ENCODE measurements at regions not wholly inside any gene's neighbourhood (a gene's known extent, or its start where the extent isn't known, plus 50 kb on each side); places are given as distances from the start of the nearest gene placed in this dataset.

DNA sequence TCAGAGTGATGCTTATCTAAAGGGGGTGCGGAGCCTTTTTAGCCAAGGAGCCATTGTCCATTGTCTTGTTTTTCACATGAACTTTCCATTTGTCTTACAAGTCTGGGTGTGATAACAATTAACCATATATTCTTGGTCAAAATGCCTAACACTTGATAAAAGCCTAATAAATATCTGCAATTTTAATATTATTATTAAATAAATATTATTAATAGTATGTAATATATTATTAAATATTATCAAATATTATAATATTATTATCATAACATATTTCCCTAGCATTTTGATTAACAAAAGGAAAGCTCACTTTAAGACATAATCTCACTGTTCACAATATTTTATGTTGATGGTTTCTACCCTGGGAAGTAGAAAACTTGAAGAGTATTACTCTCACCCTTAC is 1143.6 kb upstream of the GYPC start:
- TF ChIP-seq, protein P1, sequence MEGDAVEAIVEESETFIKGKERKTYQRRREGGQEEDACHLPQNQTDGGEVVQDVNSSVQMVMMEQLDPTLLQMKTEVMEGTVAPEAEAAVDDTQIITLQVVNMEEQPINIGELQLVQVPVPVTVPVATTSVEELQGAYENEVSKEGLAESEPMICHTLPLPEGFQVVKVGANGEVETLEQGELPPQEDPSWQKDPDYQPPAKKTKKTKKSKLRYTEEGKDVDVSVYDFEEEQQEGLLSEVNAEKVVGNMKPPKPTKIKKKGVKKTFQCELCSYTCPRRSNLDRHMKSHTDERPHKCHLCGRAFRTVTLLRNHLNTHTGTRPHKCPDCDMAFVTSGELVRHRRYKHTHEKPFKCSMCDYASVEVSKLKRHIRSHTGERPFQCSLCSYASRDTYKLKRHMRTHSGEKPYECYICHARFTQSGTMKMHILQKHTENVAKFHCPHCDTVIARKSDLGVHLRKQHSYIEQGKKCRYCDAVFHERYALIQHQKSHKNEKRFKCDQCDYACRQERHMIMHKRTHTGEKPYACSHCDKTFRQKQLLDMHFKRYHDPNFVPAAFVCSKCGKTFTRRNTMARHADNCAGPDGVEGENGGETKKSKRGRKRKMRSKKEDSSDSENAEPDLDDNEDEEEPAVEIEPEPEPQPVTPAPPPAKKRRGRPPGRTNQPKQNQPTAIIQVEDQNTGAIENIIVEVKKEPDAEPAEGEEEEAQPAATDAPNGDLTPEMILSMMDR (IDR thresholded peaks at IDR 0.05; ENCODE audit: insufficient read depth, low read depth, low read length) = no peak
- H3K4me3 ChIP-seq (ENCODE audit: low read depth, low read length) = no peak overlapping the region
- DNase-seq (ENCODE audit: low read depth) = no peak

DNA sequence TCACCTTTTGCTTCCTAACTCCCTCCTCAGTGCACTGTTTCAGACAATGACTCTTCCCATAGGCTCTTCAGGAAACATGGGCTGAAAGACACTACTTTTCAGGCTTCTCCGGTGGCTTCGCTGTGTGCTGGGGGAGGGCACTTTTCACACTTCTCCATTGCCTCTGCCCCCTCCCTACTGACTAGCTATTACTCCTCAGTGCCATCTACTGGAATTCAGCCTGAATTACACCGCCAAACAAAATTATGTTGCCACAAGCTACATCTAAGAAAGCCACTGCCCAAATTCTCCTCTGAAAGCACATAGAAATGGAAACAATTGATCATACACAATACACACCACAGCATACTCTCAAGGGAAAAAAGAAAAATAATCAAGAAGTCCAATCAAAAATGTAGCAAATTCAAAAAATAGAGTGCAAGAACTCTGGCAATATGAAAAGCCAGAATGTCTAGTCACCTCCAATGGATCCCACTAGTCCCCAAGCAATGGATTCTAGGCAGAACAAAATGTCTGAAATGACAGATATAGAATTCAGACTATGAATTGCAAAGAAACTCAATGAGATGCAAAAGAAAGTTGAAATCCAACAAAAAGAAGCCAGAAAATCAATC is 1139.4 kb upstream of the GYPC start:
- DNase-seq (ENCODE audit: low read depth) = peak; percentile 1
- H3K4me3 ChIP-seq (ENCODE audit: low read depth, low read length) = no peak overlapping the region
- TF ChIP-seq, protein P1 (IDR thresholded peaks at IDR 0.05; ENCODE audit: insufficient read depth, low read depth, low read length) = peak; percentile 36

DNA sequence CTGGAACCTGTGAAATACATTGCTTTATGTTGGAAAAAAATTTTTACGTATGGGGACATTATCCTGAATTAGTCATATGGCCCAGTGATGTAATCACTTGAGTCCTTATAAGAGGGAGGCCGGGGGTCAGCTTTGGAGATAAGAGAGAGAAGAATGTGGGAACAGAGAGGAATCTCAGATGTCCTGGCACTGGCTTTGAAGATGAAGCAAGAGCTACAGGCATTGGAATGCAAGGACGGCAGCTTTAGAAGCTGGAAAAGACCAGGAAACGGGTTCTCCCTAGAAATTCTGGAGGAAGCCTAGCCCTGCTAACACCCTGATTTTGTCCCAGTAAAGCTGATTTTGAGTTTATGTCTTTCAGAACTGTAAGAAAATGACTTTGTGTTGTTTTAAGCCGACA is 1129.9 kb upstream of the GYPC start:
- no peak for DNase-seq (ENCODE audit: low read depth)
- TF ChIP-seq, protein P1 (IDR thresholded peaks at IDR 0.05; ENCODE audit: insufficient read depth, low read depth, low read length) = no peak

DNA sequence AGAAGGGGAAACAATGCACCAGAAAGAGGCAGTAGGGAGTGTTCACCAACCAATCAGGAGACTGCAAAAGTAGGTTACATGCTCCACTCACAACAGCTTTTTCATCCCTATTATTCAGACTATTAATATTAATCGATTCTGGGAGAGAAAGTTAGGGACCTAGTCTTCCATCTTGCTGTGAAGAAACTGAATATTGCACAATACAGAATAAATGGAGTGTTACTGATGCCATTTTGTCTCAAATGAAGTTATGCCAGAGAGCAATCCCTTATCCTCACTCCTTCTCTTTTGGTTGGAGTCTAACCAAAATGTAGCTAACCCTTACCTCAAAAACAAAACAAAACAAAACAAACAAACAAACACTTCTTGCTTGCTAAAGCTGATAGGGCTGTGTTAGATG is 1120.9 kb upstream of the GYPC start:
- DNase-seq (ENCODE audit: low read depth) = no peak
- TF ChIP-seq, protein P1 (IDR thresholded peaks at IDR 0.05; ENCODE audit: insufficient read depth, low read depth, low read length) = no peak
- no peak overlapping the region for H3K4me3 ChIP-seq (ENCODE audit: low read depth, low read length)

More for the DNA sequence above, 1129.9 kb upstream of the GYPC start:
- no peak overlapping the region for H3K4me3 ChIP-seq (ENCODE audit: low read depth, low read length)

DNA sequence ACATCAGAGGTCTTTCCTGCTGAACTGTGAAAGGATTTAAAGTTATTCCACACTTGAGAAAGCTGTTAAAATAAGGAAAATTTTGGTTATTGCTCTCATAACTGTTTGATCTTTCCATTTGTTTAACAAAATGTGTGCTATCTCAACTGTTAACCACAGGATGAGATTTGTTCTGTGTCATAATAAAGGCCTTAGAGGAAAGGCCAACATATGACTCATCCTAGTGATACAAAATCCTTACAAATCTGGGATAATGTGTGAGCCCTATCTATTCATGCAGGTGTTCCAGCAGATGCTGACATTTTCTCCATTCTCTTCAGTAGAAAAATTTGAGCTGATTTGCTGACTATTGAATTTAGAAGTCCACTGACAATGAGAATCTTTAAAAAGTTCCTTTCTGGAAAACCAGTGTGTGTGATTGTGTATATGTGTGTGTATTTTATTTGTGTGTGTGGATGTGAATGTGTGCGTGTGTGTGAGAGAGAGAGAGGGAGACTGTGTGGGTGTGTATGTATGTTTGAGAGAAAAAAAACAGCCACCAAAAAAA is 1111.9 kb upstream of the GYPC start:
- TF ChIP-seq, protein P1 (IDR thresholded peaks at IDR 0.05; ENCODE audit: insufficient read depth, low read depth, low read length) = no peak
- no peak for DNase-seq (ENCODE audit: low read depth)

DNA sequence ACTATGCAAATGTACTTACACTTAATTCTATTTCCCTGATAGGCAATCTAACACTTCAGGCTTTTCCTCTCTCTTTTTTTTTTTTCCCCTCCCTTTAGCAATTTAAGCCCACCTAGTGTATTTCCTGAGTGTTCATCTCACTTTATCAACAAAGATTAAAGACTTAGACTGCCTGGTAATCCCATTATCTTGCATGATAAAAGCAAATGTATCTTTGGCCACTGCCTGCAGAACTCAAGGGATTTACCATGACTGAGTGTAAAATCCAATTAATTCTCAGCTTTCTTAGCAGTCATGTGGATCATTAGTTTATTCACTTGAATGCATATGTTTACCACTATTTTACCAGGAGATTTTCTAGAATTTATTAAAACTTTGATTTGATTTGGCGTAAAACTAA is 1102.2 kb upstream of the GYPC start:
- no peak for DNase-seq (ENCODE audit: low read depth)
- H3K4me3 ChIP-seq (ENCODE audit: low read depth, low read length) = no peak overlapping the region
- TF ChIP-seq, protein P1 (IDR thresholded peaks at IDR 0.05; ENCODE audit: insufficient read depth, low read depth, low read length) = no peak

More for the DNA sequence above, 1111.9 kb upstream of the GYPC start:
- H3K4me3 ChIP-seq (ENCODE audit: low read depth, low read length) = no peak overlapping the region

DNA sequence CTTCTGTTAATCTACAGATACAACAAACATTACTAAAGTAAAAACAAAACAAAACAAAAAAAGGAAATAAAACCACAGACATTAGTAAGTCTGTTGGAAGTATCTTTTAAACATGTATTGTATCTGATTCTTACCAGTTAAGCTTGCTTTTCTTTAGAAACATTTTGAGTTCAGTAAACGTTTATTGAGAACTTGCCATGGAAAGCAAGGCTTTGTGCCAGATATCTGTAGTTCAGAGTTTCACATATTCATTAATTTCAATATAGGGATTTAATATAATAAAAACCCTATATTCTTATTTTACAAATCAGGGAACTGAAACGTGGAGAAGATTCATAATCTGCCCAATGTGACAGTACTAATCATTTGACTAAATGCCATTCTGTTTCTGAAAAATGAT is 1101.0 kb upstream of the GYPC start:
- no peak overlapping the region for H3K4me3 ChIP-seq (ENCODE audit: low read depth, low read length)
- no peak for DNase-seq (ENCODE audit: low read depth)
- TF ChIP-seq, protein P1 (IDR thresholded peaks at IDR 0.05; ENCODE audit: insufficient read depth, low read depth, low read length) = no peak
